GM06990 (cell line): ENCODE measurements at regions not wholly inside any gene's neighbourhood (a gene's known extent, or its start where the extent isn't known, plus 50 kb on each side); places are given as distances from the start of the nearest gene placed in this dataset.
"Not testable (repeated sequence)": the region's sequence is repeated elsewhere in the genome, so short reads cannot be mapped to it uniquely, and the experiment has no call there.

Experiments used
- DNase-seq: peaks from one replicate; pipeline ENCODE4 v3.0.0-alpha.2; 2011; ENCODE audit not compliant: insufficient read length; ENCODE audit errors: extremely low read depth
- H3K27me3 ChIP-seq: replicated peaks from 2 replicates; pipeline ENCODE4 v1.6.0; 2011; ENCODE audit warnings: low read length; ENCODE audit not compliant: control insufficient read depth, insufficient read depth
- H3K36me3 ChIP-seq: 2 replicates; pipeline ENCODE4 v1.5.1; 2011; ENCODE audit warnings: low read length; ENCODE audit not compliant: control insufficient read depth, insufficient read depth
- H3K4me3 ChIP-seq: replicated peaks from 2 replicates; pipeline ENCODE4 v1.5.1; 2011; ENCODE audit warnings: low read depth, mild to moderate bottlenecking, control low read depth, low read length
- TF ChIP-seq, protein P1 (sequence below): IDR thresholded peaks from 2 replicates; pipeline ENCODE4 v1.5.1; 2011; ENCODE audit warnings: low read length, control low read depth, mild to moderate bottlenecking, inconsistent platforms; ENCODE audit not compliant: insufficient read depth, poor library complexity, severe bottlenecking

DNA sequence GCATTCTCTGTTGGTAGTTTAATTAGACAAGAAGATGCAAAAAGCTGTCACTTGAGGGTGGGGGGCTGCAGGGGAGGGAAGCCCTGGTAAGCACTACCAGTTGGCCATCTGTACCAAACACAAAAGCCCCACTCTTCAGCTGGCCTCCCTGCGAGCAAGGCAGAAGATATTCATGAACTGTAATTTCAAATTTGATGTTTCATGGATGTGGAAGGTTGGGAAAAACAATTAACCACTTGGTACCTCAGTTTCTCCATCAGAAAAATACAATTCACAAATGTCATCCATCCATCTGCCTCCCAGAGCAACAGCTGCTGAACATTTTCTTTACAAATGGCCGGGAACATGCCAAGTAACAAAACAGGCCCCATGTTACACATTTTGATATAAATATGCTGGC, 265.3 kb downstream of the HNRNPD start:
- TF ChIP-seq, protein P1, sequence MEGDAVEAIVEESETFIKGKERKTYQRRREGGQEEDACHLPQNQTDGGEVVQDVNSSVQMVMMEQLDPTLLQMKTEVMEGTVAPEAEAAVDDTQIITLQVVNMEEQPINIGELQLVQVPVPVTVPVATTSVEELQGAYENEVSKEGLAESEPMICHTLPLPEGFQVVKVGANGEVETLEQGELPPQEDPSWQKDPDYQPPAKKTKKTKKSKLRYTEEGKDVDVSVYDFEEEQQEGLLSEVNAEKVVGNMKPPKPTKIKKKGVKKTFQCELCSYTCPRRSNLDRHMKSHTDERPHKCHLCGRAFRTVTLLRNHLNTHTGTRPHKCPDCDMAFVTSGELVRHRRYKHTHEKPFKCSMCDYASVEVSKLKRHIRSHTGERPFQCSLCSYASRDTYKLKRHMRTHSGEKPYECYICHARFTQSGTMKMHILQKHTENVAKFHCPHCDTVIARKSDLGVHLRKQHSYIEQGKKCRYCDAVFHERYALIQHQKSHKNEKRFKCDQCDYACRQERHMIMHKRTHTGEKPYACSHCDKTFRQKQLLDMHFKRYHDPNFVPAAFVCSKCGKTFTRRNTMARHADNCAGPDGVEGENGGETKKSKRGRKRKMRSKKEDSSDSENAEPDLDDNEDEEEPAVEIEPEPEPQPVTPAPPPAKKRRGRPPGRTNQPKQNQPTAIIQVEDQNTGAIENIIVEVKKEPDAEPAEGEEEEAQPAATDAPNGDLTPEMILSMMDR, result no peak
- no peaks in the 10 kb centered on the region for H3K27me3 ChIP-seq
- no peaks in the 10 kb centered on the region for H3K36me3 ChIP-seq
- no peak overlapping the region for H3K4me3 ChIP-seq
- no peak for DNase-seq

GRCh38 chr4:82104578-82104977, 269.2 kb downstream of the HNRNPD start:
- H3K27me3 ChIP-seq, result no peaks in the 10 kb centered on the region
- no peak overlapping the region for H3K4me3 ChIP-seq
- TF ChIP-seq, protein P1, result no peak
- no peaks in the 10 kb centered on the region for H3K36me3 ChIP-seq
- no peak for DNase-seq

DNA sequence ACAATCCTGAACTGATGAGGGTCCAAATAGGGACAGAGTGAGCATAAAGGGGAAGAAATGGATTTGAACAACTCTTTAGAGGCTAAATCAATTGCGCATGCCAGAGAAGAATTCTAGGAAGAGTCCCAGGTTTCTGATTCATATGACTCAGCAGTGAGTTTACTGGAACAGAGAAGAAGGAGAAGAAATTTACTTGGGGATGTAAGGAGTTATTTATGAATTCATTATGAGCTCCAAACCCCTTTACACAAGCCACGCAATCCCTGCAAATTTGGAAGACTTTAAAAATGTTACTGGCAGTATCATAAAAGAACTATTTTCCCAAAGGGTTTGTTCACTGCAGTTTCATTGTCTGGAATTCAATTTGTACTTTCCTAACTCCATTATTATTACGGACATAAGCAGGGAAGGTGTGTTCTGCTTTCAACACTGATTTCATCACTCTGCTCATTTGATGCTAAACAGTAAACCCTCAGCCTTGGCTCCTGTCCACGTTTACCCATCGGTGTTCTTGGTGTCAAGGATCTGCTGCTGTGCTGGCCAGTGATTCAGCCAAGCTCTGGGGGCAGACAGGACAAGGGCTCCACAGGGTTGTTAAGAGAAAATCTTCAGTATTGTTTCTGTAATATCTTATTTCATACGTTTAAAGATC, 273.7 kb downstream of the HNRNPD start:
- TF ChIP-seq, protein P1, result no peak
- DNase-seq, result no peak
- no peaks in the 10 kb centered on the region; the same call in 1 of the 2 replicates for H3K27me3 ChIP-seq

GRCh38 chr4:82097504-82097903, 276.3 kb downstream of the HNRNPD start:
- TF ChIP-seq, protein P1, result no peak
- Histone ChIP-seq H3K4me3 (no peak overlapping the region), H3K27me3 (no peaks in the 10 kb centered on the region; the same call in 1 of the 2 replicates), H3K36me3 (no peaks in the 10 kb centered on the region)
- DNase-seq, result no peak

More for the DNA sequence above, 273.7 kb downstream of the HNRNPD start:
- Histone ChIP-seq H3K36me3 (no peaks in the 10 kb centered on the region), H3K4me3 (no peak overlapping the region)

- TF ChIP-seq, protein P1, result no peak
- H3K36me3 ChIP-seq, result no peaks in the 10 kb centered on the region
- H3K27me3 ChIP-seq, result no peaks in the 10 kb centered on the region
- no peak overlapping the region for H3K4me3 ChIP-seq
- no peak for DNase-seq
These were observed 283.1 kb downstream of the HNRNPD start for GRCh38 chr4:82090717-82091116.

DNA sequence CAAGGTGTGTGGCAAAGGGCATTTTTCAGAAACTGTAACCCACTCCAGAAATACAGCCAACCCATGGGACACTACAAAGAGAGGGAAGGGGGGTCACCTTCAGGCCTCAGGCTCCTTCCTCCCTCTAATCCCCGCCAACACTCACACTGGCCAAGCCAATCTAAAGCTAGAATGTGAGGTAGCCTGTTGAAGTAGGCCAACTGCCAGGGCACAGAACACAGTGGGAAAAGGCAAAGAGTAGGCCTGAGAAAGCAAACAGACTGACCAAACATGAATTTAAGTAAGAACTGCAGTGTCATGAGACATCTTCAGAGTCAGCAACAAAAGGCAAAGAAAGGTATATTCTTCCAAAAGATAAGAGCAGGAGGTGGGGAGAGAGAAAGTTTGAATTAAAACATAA, 289.0 kb downstream of the HNRNPD start:
- Histone ChIP-seq H3K4me3 (no peak overlapping the region), H3K27me3 (no peaks in the 10 kb centered on the region), H3K36me3 (no peaks in the 10 kb centered on the region)
- TF ChIP-seq, protein P1, result no peak
- DNase-seq, result no peak

DNA sequence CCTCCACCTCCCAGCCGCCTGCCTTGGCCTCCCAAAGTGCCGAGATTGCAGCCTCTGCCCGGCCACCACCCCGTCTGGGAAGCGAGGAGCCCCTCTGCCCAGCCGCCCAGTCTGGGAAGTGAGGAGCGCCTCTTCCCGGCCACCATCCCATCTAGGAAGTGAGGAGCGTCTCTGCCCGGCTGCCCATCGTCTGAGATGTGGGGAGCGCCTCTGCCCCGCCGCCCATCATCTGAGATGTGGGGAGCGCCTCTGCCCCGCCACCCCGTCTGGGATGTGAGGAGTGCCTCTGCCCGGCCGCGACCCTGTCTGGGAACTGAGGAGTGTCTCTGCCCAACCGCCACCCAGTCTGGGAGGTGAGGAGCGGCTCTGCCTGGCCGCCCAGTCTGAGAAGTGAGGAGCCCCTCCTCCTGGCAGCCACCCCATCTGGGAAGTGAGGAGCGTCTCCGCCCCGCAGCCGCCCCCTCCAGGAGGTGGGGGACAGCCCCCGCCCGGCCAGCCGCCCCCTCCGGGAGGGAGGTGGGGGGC, 296.3 kb downstream of the HNRNPD start:
- DNase-seq, H3K4me3 ChIP-seq, H3K36me3 ChIP-seq, H3K27me3 ChIP-seq: not testable (repeated sequence)
